H1 (cell line): ENCODE measurements at regions not wholly inside any gene's neighbourhood (a gene's known extent, or its start where the extent isn't known, plus 50 kb on each side); places are given as distances from the start of the nearest gene placed in this dataset.

Source experiments
- ASH2L ChIP-seq: fragments of 200-600, 300-600 bp; sonication (generic); IDR thresholded peaks from one replicate; pipeline ENCODE4 v1.7.1; 2017; ENCODE audit warnings: low read length
- EP300 ChIP-seq, 2 experiments: IDR thresholded peaks; 1 replicate in 1 of 2; 2 replicates in 1 of 2; pipeline ENCODE4 v1.6.1; 2011 to 2012; ENCODE audit warnings: low read depth in 2 of 2, low read length in 2 of 2, mild to moderate bottlenecking in 2 of 2, borderline replicate concordance in 1 of 2, inconsistent platforms in 1 of 2, moderate library complexity in 1 of 2
- KDM4A ChIP-seq: IDR thresholded peaks from one replicate; pipeline ENCODE4 v1.7.1; 2012; ENCODE audit warnings: low read depth, mild to moderate bottlenecking, moderate library complexity, low read length, inconsistent platforms; ENCODE audit not compliant: severe bottlenecking
- SP2 ChIP-seq: IDR thresholded peaks from 2 replicates; pipeline ENCODE4 v1.6.1; 2012; ENCODE audit warnings: mild to moderate bottlenecking, low read length, inconsistent platforms
- TAF1 ChIP-seq: IDR thresholded peaks from 2 replicates; pipeline ENCODE4 v1.6.1; 2011; ENCODE audit warnings: mild to moderate bottlenecking, low read depth, low read length
- ZNF274 ChIP-seq: IDR thresholded peaks from 2 replicates; pipeline ENCODE4 v1.7.0; 2012; ENCODE audit warnings: low read length, borderline replicate concordance; ENCODE audit errors: extremely low read depth
- TF ChIP-seq, protein P1 (sequence below): fragments of 300-600 bp; sonication (generic); IDR thresholded peaks from 2 replicates; pipeline ENCODE4 v1.7.1; 2012; ENCODE audit warnings: low read length, moderate library complexity, mild to moderate bottlenecking, inconsistent platforms; ENCODE audit not compliant: insufficient replicate concordance

GRCh38 chr7:106524690-106525059, 136.3 kb downstream of the CCDC71L start (continued):
- TF ChIP-seq, protein P1, sequence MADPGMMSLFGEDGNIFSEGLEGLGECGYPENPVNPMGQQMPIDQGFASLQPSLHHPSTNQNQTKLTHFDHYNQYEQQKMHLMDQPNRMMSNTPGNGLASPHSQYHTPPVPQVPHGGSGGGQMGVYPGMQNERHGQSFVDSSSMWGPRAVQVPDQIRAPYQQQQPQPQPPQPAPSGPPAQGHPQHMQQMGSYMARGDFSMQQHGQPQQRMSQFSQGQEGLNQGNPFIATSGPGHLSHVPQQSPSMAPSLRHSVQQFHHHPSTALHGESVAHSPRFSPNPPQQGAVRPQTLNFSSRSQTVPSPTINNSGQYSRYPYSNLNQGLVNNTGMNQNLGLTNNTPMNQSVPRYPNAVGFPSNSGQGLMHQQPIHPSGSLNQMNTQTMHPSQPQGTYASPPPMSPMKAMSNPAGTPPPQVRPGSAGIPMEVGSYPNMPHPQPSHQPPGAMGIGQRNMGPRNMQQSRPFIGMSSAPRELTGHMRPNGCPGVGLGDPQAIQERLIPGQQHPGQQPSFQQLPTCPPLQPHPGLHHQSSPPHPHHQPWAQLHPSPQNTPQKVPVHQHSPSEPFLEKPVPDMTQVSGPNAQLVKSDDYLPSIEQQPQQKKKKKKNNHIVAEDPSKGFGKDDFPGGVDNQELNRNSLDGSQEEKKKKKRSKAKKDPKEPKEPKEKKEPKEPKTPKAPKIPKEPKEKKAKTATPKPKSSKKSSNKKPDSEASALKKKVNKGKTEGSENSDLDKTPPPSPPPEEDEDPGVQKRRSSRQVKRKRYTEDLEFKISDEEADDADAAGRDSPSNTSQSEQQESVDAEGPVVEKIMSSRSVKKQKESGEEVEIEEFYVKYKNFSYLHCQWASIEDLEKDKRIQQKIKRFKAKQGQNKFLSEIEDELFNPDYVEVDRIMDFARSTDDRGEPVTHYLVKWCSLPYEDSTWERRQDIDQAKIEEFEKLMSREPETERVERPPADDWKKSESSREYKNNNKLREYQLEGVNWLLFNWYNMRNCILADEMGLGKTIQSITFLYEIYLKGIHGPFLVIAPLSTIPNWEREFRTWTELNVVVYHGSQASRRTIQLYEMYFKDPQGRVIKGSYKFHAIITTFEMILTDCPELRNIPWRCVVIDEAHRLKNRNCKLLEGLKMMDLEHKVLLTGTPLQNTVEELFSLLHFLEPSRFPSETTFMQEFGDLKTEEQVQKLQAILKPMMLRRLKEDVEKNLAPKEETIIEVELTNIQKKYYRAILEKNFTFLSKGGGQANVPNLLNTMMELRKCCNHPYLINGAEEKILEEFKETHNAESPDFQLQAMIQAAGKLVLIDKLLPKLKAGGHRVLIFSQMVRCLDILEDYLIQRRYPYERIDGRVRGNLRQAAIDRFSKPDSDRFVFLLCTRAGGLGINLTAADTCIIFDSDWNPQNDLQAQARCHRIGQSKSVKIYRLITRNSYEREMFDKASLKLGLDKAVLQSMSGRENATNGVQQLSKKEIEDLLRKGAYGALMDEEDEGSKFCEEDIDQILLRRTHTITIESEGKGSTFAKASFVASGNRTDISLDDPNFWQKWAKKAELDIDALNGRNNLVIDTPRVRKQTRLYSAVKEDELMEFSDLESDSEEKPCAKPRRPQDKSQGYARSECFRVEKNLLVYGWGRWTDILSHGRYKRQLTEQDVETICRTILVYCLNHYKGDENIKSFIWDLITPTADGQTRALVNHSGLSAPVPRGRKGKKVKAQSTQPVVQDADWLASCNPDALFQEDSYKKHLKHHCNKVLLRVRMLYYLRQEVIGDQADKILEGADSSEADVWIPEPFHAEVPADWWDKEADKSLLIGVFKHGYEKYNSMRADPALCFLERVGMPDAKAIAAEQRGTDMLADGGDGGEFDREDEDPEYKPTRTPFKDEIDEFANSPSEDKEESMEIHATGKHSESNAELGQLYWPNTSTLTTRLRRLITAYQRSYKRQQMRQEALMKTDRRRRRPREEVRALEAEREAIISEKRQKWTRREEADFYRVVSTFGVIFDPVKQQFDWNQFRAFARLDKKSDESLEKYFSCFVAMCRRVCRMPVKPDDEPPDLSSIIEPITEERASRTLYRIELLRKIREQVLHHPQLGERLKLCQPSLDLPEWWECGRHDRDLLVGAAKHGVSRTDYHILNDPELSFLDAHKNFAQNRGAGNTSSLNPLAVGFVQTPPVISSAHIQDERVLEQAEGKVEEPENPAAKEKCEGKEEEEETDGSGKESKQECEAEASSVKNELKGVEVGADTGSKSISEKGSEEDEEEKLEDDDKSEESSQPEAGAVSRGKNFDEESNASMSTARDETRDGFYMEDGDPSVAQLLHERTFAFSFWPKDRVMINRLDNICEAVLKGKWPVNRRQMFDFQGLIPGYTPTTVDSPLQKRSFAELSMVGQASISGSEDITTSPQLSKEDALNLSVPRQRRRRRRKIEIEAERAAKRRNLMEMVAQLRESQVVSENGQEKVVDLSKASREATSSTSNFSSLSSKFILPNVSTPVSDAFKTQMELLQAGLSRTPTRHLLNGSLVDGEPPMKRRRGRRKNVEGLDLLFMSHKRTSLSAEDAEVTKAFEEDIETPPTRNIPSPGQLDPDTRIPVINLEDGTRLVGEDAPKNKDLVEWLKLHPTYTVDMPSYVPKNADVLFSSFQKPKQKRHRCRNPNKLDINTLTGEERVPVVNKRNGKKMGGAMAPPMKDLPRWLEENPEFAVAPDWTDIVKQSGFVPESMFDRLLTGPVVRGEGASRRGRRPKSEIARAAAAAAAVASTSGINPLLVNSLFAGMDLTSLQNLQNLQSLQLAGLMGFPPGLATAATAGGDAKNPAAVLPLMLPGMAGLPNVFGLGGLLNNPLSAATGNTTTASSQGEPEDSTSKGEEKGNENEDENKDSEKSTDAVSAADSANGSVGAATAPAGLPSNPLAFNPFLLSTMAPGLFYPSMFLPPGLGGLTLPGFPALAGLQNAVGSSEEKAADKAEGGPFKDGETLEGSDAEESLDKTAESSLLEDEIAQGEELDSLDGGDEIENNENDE, result no peak
- TF ChIP-seq TAF1 (no peak), EP300 (IDR thresholded peaks at IDR 0.05; ENCODE audit: borderline replicate concordance in 1 of 2, low read depth in 2 of 2, low read length in 2 of 2) (no peak), KDM4A (no peak), ZNF274 (no peak), ASH2L (no peak), SP2 (no peak)
